ENCODE measurements at regions not wholly inside any gene's neighbourhood (a gene's known extent, or its start where the extent isn't known, plus 50 kb on each side); places are given as distances from the start of the nearest gene placed in this dataset.

DNA sequence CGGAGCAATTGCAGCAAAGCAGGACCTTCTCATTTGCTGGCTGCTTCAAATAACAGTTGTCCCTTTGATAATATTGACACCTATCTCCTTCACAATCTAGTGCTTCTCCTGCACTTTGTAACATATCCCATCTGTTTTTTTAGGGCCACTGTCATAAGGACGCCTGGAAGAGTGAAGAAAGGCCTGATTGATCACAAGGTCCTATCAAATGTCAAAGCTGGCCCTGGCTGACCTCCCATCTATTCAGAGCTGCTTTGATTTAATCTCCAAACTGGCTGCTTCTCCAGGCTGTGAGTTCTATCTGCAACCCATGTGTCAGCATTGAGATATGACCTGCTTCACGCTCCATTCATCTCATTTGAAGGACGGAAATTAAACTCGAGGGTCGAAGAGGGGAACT, 601.2 kb upstream of the KCNMB2 start:
- Histone ChIP-seq H3K36me3 (no peaks in the 10 kb centered on the region), H3K27ac (no peak overlapping the region), H3K9me3 (no peaks in the 10 kb centered on the region), H3K27me3 (no peaks in the 10 kb centered on the region), H3K4me3 (no peak overlapping the region), H3K4me1 (peaks cover 0 to 30% (median 20%) of the 10 kb centered on the region in 4 donors)
- TF ChIP-seq, protein P1, sequence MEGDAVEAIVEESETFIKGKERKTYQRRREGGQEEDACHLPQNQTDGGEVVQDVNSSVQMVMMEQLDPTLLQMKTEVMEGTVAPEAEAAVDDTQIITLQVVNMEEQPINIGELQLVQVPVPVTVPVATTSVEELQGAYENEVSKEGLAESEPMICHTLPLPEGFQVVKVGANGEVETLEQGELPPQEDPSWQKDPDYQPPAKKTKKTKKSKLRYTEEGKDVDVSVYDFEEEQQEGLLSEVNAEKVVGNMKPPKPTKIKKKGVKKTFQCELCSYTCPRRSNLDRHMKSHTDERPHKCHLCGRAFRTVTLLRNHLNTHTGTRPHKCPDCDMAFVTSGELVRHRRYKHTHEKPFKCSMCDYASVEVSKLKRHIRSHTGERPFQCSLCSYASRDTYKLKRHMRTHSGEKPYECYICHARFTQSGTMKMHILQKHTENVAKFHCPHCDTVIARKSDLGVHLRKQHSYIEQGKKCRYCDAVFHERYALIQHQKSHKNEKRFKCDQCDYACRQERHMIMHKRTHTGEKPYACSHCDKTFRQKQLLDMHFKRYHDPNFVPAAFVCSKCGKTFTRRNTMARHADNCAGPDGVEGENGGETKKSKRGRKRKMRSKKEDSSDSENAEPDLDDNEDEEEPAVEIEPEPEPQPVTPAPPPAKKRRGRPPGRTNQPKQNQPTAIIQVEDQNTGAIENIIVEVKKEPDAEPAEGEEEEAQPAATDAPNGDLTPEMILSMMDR (IDR thresholded peaks at IDR 0.05): no peak
- DNase-seq: no peak
- intact Hi-C loops (cut with DNase I; ENCODE audit: low total_unique reads): no loop called here

DNA sequence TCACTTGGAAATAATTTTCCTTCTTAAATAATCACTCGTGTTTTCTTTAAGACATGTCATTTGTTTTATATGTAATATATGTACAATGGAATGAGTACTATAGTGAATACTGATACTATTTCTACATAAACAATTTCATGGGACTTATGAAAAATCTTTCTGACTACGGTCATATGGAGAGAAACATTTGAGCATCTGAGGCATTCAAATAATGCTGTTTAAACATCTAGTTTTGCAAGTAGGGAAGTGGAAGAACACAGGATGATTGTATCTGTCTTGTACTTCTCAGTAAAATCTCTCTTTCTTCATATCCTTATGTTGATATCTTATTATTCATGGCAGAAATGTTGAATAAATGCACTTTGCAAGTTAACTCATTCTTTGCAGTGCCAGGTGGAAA, 599.5 kb upstream of the KCNMB2 start:
- no peaks in the 10 kb centered on the region for H3K9me3 ChIP-seq
- H3K27me3 ChIP-seq: no peaks in the 10 kb centered on the region
- TF ChIP-seq, protein P1 (IDR thresholded peaks at IDR 0.05): no peak
- no peak overlapping the region for H3K4me3 ChIP-seq
- intact Hi-C loops (cut with DNase I; ENCODE audit: low total_unique reads): no loop called here
- H3K36me3 ChIP-seq: no peaks in the 10 kb centered on the region
- no peak for DNase-seq
- H3K4me1 ChIP-seq: peaks cover 0 to 17% (median 11%) of the 10 kb centered on the region in 4 donors
- no peak overlapping the region for H3K27ac ChIP-seq

DNA sequence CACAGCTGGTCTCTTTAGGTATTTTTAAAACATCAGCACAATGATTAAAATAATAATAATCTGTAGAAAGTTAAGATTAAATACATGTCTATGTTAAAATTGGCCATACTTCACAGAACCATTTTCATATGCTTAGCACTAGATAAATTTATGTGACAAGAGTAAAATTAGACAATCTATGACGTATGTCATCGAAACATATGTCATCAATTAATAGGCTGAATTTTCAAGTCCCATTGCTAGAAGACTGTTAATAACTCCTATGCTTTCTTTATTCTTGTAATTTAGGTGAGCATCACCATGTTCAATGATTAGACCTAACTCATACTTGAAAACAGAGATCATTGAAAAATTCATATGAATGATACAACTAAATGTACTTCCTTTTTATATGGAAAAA, 593.3 kb upstream of the KCNMB2 start:
- H3K4me3 ChIP-seq: no peak overlapping the region
- H3K9me3 ChIP-seq: no peaks in the 10 kb centered on the region

DNA sequence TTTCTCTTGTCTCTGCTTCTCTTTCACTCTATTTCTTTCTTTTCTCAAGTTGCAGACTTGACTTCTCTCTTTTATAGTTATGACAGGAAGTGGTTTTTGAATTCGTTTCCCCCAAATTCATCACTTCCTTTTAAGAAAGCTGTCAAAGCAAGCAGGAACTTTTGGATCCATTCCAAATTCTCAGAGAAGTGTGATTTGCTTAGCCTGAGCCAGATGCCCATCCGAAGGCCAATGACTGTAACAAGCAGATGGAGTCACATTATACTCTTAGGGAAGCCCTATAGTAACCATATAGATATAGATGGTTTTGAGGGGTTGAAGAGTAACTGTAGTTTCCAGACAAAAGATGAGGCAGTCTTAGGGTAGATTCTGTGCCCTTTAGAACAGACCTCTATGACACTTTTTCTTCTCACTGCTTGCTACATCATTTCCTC, 592.0 kb upstream of the KCNMB2 start:
- H3K36me3 ChIP-seq: no peaks in the 10 kb centered on the region
- TF ChIP-seq, protein P1 (IDR thresholded peaks at IDR 0.05): no peak
- H3K9me3 ChIP-seq: no peaks in the 10 kb centered on the region
- DNase-seq: no peak
- no peaks in the 10 kb centered on the region for H3K27me3 ChIP-seq
- H3K27ac ChIP-seq: no peak overlapping the region
- H3K4me3 ChIP-seq: no peak overlapping the region
- H3K4me1 ChIP-seq: peaks cover 0 to 11% (median 3%) of the 10 kb centered on the region in 4 donors
- intact Hi-C loops (cut with DNase I; ENCODE audit: low total_unique reads): no loop called here

More for the DNA sequence above, 593.3 kb upstream of the KCNMB2 start:
- no peak for DNase-seq
- peaks cover 0 to 11% (median 3%) of the 10 kb centered on the region in 4 donors for H3K4me1 ChIP-seq
- H3K36me3 ChIP-seq: no peaks in the 10 kb centered on the region
- H3K27me3 ChIP-seq: no peaks in the 10 kb centered on the region
- intact Hi-C loops (cut with DNase I; ENCODE audit: low total_unique reads): no loop called here
- H3K27ac ChIP-seq: no peak overlapping the region
- TF ChIP-seq, protein P1 (IDR thresholded peaks at IDR 0.05): no peak

DNA sequence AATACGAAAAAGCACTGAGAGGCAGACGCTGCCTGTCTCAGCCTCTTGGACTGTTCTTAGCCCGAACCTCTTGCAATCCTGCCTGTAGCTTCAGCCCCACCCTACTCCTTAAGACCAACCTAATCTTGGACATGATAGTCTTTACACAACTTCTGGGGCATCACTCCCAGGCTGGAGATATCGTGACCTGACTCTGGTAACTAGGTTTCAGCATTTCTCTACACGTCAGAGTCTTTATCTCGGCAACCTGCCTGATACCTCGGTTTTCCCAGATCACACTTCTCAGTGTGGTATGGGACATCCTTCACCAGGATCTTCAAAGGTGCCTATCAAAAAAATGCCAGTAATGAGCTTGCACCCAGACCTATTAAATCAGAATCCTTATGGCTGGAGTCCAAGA, 590.2 kb upstream of the KCNMB2 start:
- TF ChIP-seq, protein P1 (IDR thresholded peaks at IDR 0.05): no peak
- peaks cover 0 to 11% (median 3%) of the 10 kb centered on the region in 4 donors for H3K4me1 ChIP-seq
- no peaks in the 10 kb centered on the region for H3K9me3 ChIP-seq
- H3K27me3 ChIP-seq: no peaks in the 10 kb centered on the region
- no peak overlapping the region for H3K27ac ChIP-seq
- H3K4me3 ChIP-seq: no peak overlapping the region
- no peaks in the 10 kb centered on the region for H3K36me3 ChIP-seq
- intact Hi-C loops (cut with DNase I; ENCODE audit: low total_unique reads): no loop called here
- no peak for DNase-seq

DNA sequence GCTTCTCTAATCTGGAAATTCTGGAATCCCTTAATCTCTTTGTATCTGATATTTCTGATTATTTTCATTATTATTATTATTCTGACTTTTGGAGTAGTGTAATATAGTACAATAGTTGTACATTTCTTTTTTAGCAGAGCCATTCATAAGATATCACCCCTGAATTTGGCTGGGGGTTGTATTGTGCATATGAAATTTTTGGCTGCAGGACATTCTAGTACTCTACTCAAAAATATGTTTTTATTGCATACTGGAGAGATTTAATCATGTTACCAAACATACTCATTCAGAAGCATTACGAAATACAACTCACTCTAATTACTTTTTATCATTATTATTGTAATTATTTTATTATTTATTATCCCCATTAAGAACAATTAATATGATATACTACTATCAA, 589.7 kb upstream of the KCNMB2 start:
- no peaks in the 10 kb centered on the region for H3K27me3 ChIP-seq
- no peaks in the 10 kb centered on the region for H3K9me3 ChIP-seq
- TF ChIP-seq, protein P1 (IDR thresholded peaks at IDR 0.05): no peak
- no peak for DNase-seq
- intact Hi-C loops (cut with DNase I; ENCODE audit: low total_unique reads): no loop called here
- H3K36me3 ChIP-seq: no peaks in the 10 kb centered on the region
- H3K4me1 ChIP-seq: peaks cover 0 to 11% (median 3%) of the 10 kb centered on the region in 4 donors
- H3K27ac ChIP-seq: no peak overlapping the region
- no peak overlapping the region for H3K4me3 ChIP-seq
